WTC11 (cell line): ENCODE measurements at regions not wholly inside any gene's neighbourhood (a gene's known extent, or its start where the extent isn't known, plus 50 kb on each side); places are given as distances from the start of the nearest gene placed in this dataset.

Experiments
- ATAC-seq: fragments of 200-7000 bp; cut with Tn5 transposase; 2 replicates; pipeline ENCODE4 v1.10.0; 2021; ENCODE audit warnings: mild to moderate bottlenecking, moderate library complexity
- CTCF ChIA-PET: fragments of 300-600 bp; sonication (Branson Sonifier 250); formaldehyde crosslinking; loops from one replicate; lab custom pipeline; 2021; ENCODE audit warnings: antibody characterized with exemption; lab: Charles Lee
- POLR2A ChIA-PET: fragments of 350-600 bp; sonication (Branson Sonifier 250); formaldehyde crosslinking; loops from one replicate; lab custom pipeline; 2021; ENCODE audit warnings: antibody characterized with exemption; lab: Charles Lee
- DNase-seq: peaks from one replicate; pipeline ENCODE4 v3.0.0; 2021; ENCODE audit warnings: low spot score
- H3K27ac Mint-ChIP-seq: 2 replicates; pipeline ENCODE4 v1.8.0; 2021; ENCODE audit warnings: mixed read lengths
- H3K27me3 Mint-ChIP-seq: 2 replicates; pipeline ENCODE4 v1.8.0; 2021; ENCODE audit warnings: low read depth, mild to moderate bottlenecking, moderate library complexity, mixed read lengths
- H3K36me3 Mint-ChIP-seq: 2 replicates; pipeline ENCODE4 v1.8.0; 2021; ENCODE audit warnings: mixed read lengths
- H3K4me1 Mint-ChIP-seq: 2 replicates; pipeline ENCODE4 v1.8.0; 2022; ENCODE audit warnings: mixed read lengths
- H3K4me3 Mint-ChIP-seq: 2 replicates; pipeline ENCODE4 v1.8.0; 2021; ENCODE audit warnings: mild to moderate bottlenecking, moderate library complexity, mixed read lengths
- H3K9me3 Mint-ChIP-seq: 2 replicates; pipeline ENCODE4 v1.8.0; 2021; ENCODE audit warnings: mixed read lengths
- CREB1 ChIP-seq: sonication (generic); formaldehyde crosslinking; IDR thresholded peaks from 2 replicates; pipeline ENCODE4 v1.8.0; 2023; ENCODE audit warnings: mild to moderate bottlenecking, missing genetic modification reagents
- ETV6 ChIP-seq: sonication (generic); formaldehyde crosslinking; IDR thresholded peaks from 2 replicates; pipeline ENCODE4 v1.8.1; 2022; ENCODE audit warnings: mild to moderate bottlenecking, missing genetic modification reagents
- JUN ChIP-seq: sonication (generic); formaldehyde crosslinking; IDR thresholded peaks from 2 replicates; pipeline ENCODE4 v1.8.0; 2023; ENCODE audit warnings: mild to moderate bottlenecking, missing genetic modification reagents
- NR3C1 ChIP-seq: sonication (generic); formaldehyde crosslinking; conservative IDR thresholded peaks from 2 replicates; pipeline ENCODE4 v1.8.1; 2023; ENCODE audit warnings: low read depth, mild to moderate bottlenecking, missing genetic modification reagents
- RELA ChIP-seq: sonication (generic); formaldehyde crosslinking; IDR thresholded peaks from 2 replicates; pipeline ENCODE4 v1.8.1; 2022; ENCODE audit warnings: missing genetic modification reagents, mild to moderate bottlenecking, borderline replicate concordance
- SMAD3 ChIP-seq: sonication (generic); formaldehyde crosslinking; IDR thresholded peaks from 2 replicates; pipeline ENCODE4 v1.8.0; 2022; ENCODE audit warnings: missing genetic modification reagents, mild to moderate bottlenecking, borderline replicate concordance
- TEAD1 ChIP-seq: sonication (generic); formaldehyde crosslinking; IDR thresholded peaks from 2 replicates; pipeline ENCODE4 v1.8.0; 2022; ENCODE audit warnings: mild to moderate bottlenecking, missing genetic modification reagents
- ZNF121 ChIP-seq: sonication (generic); formaldehyde crosslinking; IDR thresholded peaks from 2 replicates; pipeline ENCODE4 v1.8.0; 2023; ENCODE audit warnings: missing genetic modification reagents
- ZNF138 ChIP-seq: sonication (generic); formaldehyde crosslinking; conservative IDR thresholded peaks from 2 replicates; pipeline ENCODE4 v1.8.1; 2022; ENCODE audit warnings: mild to moderate bottlenecking, moderate library complexity, missing genetic modification reagents
- ZNF219 ChIP-seq: sonication (generic); formaldehyde crosslinking; IDR thresholded peaks from 2 replicates; pipeline ENCODE4 v1.8.0; 2023; ENCODE audit warnings: missing genetic modification reagents, mild to moderate bottlenecking, borderline replicate concordance
- ZNF232 ChIP-seq: sonication (generic); formaldehyde crosslinking; IDR thresholded peaks from 2 replicates; pipeline ENCODE4 v1.8.0; 2022; ENCODE audit warnings: mild to moderate bottlenecking, missing genetic modification reagents
- ZNF263 ChIP-seq: sonication (generic); formaldehyde crosslinking; IDR thresholded peaks from 2 replicates; pipeline ENCODE4 v1.8.1; 2022; ENCODE audit warnings: low read depth, mild to moderate bottlenecking, moderate library complexity, missing genetic modification reagents
- ZNF396 ChIP-seq: fragments of 250-450 bp; sonication (Bioruptor Pico); IDR thresholded peaks from 2 replicates; pipeline ENCODE4 v1.8.0; 2021; ENCODE audit warnings: mild to moderate bottlenecking, moderate library complexity, borderline replicate concordance
- ZNF423 ChIP-seq: fragments of 250-450 bp; sonication (Bioruptor Pico); IDR thresholded peaks from 2 replicates; pipeline ENCODE4 v2.1.2; 2022; ENCODE audit warnings: mild to moderate bottlenecking, moderate library complexity
- TF ChIP-seq, protein P1 (sequence below): sonication (generic); formaldehyde crosslinking; conservative IDR thresholded peaks from 2 replicates; pipeline ENCODE4 v1.8.1; 2023; ENCODE audit warnings: mild to moderate bottlenecking, low read depth, missing genetic modification reagents, moderate library complexity
- TF ChIP-seq, protein P2 (sequence below): fragments of 250-450 bp; sonication (Bioruptor Pico); IDR thresholded peaks from 2 replicates; pipeline ENCODE4 v1.9.0; 2021; ENCODE audit warnings: mild to moderate bottlenecking, borderline replicate concordance
- TF ChIP-seq, protein P3 (sequence below): sonication (generic); formaldehyde crosslinking; IDR thresholded peaks from 2 replicates; pipeline ENCODE4 v1.8.1; 2023; ENCODE audit warnings: mild to moderate bottlenecking, missing genetic modification reagents
- TF ChIP-seq, protein P4 (sequence below): sonication (generic); formaldehyde crosslinking; IDR thresholded peaks from 2 replicates; pipeline ENCODE4 v1.8.0; 2022; ENCODE audit warnings: mild to moderate bottlenecking, missing genetic modification reagents
- TF ChIP-seq, protein P5 (sequence below): sonication (generic); formaldehyde crosslinking; conservative IDR thresholded peaks from 2 replicates; pipeline ENCODE4 v1.8.1; 2022; ENCODE audit warnings: mild to moderate bottlenecking, missing genetic modification reagents
- TF ChIP-seq, protein P6 (sequence below): sonication (generic); formaldehyde crosslinking; IDR thresholded peaks from 2 replicates; pipeline ENCODE4 v1.8.1; 2023; ENCODE audit warnings: mild to moderate bottlenecking, missing genetic modification reagents
- TF ChIP-seq, protein P7 (sequence below): sonication (generic); formaldehyde crosslinking; IDR thresholded peaks from 2 replicates; pipeline ENCODE4 v1.8.0; 2022; ENCODE audit warnings: missing genetic modification reagents

DNA sequence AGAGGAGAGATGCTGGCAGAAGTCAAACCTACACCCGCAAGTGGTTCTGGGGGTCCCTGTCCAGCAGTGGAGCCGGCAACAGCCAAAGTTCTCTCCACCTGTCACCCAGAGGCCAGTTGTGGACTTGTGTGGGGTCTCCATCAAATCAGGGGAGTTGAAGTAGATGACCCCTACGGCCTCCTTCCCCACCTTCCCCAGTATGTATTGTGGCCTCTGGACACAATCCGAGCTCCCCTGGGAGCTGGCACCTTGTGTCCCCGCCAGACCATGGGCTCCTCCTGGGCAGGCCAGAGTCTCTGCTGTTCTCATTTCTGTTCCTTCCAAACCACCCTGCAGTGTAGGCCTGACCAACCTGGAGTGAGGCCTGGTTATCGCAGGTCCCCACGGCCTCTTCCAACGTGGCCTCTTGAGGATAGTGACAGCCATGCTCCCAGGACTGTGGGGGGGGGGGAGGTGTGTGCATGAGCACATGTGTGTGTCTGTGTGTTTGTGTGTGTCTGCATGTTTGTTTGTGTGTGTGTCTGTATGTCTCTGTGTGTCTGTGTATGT lies 246.4 kb downstream of the MATN1 start (continued):
- TF ChIP-seq, protein P1, sequence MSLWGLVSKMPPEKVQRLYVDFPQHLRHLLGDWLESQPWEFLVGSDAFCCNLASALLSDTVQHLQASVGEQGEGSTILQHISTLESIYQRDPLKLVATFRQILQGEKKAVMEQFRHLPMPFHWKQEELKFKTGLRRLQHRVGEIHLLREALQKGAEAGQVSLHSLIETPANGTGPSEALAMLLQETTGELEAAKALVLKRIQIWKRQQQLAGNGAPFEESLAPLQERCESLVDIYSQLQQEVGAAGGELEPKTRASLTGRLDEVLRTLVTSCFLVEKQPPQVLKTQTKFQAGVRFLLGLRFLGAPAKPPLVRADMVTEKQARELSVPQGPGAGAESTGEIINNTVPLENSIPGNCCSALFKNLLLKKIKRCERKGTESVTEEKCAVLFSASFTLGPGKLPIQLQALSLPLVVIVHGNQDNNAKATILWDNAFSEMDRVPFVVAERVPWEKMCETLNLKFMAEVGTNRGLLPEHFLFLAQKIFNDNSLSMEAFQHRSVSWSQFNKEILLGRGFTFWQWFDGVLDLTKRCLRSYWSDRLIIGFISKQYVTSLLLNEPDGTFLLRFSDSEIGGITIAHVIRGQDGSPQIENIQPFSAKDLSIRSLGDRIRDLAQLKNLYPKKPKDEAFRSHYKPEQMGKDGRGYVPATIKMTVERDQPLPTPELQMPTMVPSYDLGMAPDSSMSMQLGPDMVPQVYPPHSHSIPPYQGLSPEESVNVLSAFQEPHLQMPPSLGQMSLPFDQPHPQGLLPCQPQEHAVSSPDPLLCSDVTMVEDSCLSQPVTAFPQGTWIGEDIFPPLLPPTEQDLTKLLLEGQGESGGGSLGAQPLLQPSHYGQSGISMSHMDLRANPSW (CRISPR knock-in tag), result no peak
- no peak for TF ChIP-seq ZNF232 (CRISPR knock-in tag)

DNA sequence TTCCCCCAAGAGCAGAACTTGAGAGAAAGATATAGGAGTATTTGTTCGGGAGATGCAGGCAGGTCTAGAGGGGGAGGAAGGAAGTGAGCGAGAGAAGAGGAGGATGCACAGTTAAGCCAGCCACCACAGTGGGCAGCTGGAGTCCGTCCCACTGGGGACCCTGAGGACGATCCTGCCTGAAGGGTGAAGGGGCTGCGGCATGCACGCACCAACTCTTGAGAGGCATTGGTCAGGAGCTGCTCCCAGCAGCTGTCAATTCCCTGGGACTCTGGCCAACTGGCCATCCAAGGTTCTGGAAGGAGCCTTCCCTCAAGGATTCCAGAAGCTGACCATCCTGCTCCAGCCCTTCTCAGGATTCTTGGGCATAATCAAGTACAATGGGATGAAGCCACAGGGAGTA lies 246.9 kb downstream of the MATN1 start:
- no peak for ATAC-seq
- Mint-ChIP-seq H3K36me3 (peaks cover 16% of the 10 kb centered on the region), H3K9me3 (peaks cover 11% of the 10 kb centered on the region), H3K27me3 (peaks cover under 1% of the 10 kb centered on the region; the same call in 1 of the 2 replicates), H3K4me3 (no peak overlapping the region), H3K4me1 (no peaks in the 10 kb centered on the region), H3K27ac (no peak overlapping the region)
- CTCF ChIA-PET, result interaction anchor here (0.6 kb wide), 1 partner anchor 1667 kb away, joined by 4 read pairs; no protein-coding TSS in a partner anchor
- no peak for DNase-seq
- POLR2A ChIA-PET, result no interaction called here
- TF ChIP-seq, protein P2, sequence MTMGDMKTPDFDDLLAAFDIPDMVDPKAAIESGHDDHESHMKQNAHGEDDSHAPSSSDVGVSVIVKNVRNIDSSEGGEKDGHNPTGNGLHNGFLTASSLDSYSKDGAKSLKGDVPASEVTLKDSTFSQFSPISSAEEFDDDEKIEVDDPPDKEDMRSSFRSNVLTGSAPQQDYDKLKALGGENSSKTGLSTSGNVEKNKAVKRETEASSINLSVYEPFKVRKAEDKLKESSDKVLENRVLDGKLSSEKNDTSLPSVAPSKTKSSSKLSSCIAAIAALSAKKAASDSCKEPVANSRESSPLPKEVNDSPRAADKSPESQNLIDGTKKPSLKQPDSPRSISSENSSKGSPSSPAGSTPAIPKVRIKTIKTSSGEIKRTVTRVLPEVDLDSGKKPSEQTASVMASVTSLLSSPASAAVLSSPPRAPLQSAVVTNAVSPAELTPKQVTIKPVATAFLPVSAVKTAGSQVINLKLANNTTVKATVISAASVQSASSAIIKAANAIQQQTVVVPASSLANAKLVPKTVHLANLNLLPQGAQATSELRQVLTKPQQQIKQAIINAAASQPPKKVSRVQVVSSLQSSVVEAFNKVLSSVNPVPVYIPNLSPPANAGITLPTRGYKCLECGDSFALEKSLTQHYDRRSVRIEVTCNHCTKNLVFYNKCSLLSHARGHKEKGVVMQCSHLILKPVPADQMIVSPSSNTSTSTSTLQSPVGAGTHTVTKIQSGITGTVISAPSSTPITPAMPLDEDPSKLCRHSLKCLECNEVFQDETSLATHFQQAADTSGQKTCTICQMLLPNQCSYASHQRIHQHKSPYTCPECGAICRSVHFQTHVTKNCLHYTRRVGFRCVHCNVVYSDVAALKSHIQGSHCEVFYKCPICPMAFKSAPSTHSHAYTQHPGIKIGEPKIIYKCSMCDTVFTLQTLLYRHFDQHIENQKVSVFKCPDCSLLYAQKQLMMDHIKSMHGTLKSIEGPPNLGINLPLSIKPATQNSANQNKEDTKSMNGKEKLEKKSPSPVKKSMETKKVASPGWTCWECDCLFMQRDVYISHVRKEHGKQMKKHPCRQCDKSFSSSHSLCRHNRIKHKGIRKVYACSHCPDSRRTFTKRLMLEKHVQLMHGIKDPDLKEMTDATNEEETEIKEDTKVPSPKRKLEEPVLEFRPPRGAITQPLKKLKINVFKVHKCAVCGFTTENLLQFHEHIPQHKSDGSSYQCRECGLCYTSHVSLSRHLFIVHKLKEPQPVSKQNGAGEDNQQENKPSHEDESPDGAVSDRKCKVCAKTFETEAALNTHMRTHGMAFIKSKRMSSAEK (CRISPR knock-in tag), result no peak
- no peak for TF ChIP-seq RELA
- no peak for TF ChIP-seq ZNF263 (CRISPR knock-in tag)
- no peak for TF ChIP-seq CREB1 (CRISPR knock-in tag)
- no peak for TF ChIP-seq ZNF219
- TF ChIP-seq ZNF423, result no peak
- TF ChIP-seq, protein P3, sequence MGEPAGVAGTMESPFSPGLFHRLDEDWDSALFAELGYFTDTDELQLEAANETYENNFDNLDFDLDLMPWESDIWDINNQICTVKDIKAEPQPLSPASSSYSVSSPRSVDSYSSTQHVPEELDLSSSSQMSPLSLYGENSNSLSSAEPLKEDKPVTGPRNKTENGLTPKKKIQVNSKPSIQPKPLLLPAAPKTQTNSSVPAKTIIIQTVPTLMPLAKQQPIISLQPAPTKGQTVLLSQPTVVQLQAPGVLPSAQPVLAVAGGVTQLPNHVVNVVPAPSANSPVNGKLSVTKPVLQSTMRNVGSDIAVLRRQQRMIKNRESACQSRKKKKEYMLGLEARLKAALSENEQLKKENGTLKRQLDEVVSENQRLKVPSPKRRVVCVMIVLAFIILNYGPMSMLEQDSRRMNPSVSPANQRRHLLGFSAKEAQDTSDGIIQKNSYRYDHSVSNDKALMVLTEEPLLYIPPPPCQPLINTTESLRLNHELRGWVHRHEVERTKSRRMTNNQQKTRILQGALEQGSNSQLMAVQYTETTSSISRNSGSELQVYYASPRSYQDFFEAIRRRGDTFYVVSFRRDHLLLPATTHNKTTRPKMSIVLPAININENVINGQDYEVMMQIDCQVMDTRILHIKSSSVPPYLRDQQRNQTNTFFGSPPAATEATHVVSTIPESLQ (CRISPR knock-in tag), result no peak
- TF ChIP-seq SMAD3 (CRISPR knock-in tag), result no peak
- TF ChIP-seq, protein P4, sequence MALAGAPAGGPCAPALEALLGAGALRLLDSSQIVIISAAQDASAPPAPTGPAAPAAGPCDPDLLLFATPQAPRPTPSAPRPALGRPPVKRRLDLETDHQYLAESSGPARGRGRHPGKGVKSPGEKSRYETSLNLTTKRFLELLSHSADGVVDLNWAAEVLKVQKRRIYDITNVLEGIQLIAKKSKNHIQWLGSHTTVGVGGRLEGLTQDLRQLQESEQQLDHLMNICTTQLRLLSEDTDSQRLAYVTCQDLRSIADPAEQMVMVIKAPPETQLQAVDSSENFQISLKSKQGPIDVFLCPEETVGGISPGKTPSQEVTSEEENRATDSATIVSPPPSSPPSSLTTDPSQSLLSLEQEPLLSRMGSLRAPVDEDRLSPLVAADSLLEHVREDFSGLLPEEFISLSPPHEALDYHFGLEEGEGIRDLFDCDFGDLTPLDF (CRISPR knock-in tag), result no peak
- TF ChIP-seq TEAD1 (CRISPR knock-in tag), result no peak
- no peak for TF ChIP-seq NR3C1 (CRISPR knock-in tag)
- TF ChIP-seq ZNF138 (CRISPR knock-in tag), result no peak
- TF ChIP-seq, protein P5, sequence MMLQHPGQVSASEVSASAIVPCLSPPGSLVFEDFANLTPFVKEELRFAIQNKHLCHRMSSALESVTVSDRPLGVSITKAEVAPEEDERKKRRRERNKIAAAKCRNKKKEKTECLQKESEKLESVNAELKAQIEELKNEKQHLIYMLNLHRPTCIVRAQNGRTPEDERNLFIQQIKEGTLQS (CRISPR knock-in tag), result no peak
- no peak for TF ChIP-seq JUN (CRISPR knock-in tag)
- TF ChIP-seq, protein P6, sequence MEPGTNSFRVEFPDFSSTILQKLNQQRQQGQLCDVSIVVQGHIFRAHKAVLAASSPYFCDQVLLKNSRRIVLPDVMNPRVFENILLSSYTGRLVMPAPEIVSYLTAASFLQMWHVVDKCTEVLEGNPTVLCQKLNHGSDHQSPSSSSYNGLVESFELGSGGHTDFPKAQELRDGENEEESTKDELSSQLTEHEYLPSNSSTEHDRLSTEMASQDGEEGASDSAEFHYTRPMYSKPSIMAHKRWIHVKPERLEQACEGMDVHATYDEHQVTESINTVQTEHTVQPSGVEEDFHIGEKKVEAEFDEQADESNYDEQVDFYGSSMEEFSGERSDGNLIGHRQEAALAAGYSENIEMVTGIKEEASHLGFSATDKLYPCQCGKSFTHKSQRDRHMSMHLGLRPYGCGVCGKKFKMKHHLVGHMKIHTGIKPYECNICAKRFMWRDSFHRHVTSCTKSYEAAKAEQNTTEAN (CRISPR knock-in tag), result no peak
- no peak for TF ChIP-seq ETV6
- no peak for TF ChIP-seq ZNF396
- TF ChIP-seq, protein P7, sequence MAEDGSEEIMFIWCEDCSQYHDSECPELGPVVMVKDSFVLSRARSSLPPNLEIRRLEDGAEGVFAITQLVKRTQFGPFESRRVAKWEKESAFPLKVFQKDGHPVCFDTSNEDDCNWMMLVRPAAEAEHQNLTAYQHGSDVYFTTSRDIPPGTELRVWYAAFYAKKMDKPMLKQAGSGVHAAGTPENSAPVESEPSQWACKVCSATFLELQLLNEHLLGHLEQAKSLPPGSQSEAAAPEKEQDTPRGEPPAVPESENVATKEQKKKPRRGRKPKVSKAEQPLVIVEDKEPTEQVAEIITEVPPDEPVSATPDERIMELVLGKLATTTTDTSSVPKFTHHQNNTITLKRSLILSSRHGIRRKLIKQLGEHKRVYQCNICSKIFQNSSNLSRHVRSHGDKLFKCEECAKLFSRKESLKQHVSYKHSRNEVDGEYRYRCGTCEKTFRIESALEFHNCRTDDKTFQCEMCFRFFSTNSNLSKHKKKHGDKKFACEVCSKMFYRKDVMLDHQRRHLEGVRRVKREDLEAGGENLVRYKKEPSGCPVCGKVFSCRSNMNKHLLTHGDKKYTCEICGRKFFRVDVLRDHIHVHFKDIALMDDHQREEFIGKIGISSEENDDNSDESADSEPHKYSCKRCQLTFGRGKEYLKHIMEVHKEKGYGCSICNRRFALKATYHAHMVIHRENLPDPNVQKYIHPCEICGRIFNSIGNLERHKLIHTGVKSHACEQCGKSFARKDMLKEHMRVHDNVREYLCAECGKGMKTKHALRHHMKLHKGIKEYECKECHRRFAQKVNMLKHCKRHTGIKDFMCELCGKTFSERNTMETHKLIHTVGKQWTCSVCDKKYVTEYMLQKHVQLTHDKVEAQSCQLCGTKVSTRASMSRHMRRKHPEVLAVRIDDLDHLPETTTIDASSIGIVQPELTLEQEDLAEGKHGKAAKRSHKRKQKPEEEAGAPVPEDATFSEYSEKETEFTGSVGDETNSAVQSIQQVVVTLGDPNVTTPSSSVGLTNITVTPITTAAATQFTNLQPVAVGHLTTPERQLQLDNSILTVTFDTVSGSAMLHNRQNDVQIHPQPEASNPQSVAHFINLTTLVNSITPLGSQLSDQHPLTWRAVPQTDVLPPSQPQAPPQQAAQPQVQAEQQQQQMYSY (CRISPR knock-in tag), result no peak
- no peak for TF ChIP-seq ZNF121
